Neutrophil (primary cell): ENCODE measurements at regions not wholly inside any gene's neighbourhood (a gene's known extent, or its start where the extent isn't known, plus 50 kb on each side); places are given as distances from the start of the nearest gene placed in this dataset.

Source experiments
- H3K27ac ChIP-seq: fragments of 200-600 bp; sonication (generic); 2 replicates; pipeline ENCODE4 v1.5.1; 2016; ENCODE audit warnings: mild to moderate bottlenecking, moderate library complexity
- H3K27me3 ChIP-seq: fragments of 200-600 bp; sonication (generic); 2 replicates; pipeline ENCODE4 v1.6.0; 2016; ENCODE audit warnings: mild to moderate bottlenecking
- H3K36me3 ChIP-seq: fragments of 200-600 bp; sonication (generic); 2 replicates; pipeline ENCODE4 v1.5.1; 2017
- H3K4me1 ChIP-seq, 2 experiments: fragments of 200-600 bp in 1 of 2; sonication (generic) in 1 of 2; 1 replicate in 1 of 2; 2 replicates in 1 of 2; pipeline versions ENCODE4 v1.5.1 to v1.6.1; 2013 to 2016; ENCODE audit warnings: low read depth in 1 of 2, low read length in 1 of 2, mild to moderate bottlenecking in 1 of 2, moderate library complexity in 1 of 2; ENCODE audit not compliant: control insufficient read depth in 1 of 2, insufficient read depth in 1 of 2
- H3K4me3 ChIP-seq, 2 experiments: fragments of 200-600 bp in 1 of 2; sonication (generic) in 1 of 2; 1 replicate in 1 of 2; 2 replicates in 1 of 2; pipeline ENCODE4 v1.5.1; 2013 to 2016; ENCODE audit warnings: low read depth in 1 of 2, low read length in 1 of 2, mild to moderate bottlenecking in 1 of 2, moderate library complexity in 1 of 2
- H3K9me3 ChIP-seq: fragments of 200-600 bp; sonication (generic); 2 replicates; pipeline ENCODE4 v1.5.1; 2016
- TF ChIP-seq, protein P1 (sequence below): fragments of 200-600 bp; sonication (generic); IDR thresholded peaks from 2 replicates; pipeline ENCODE4 v1.5.1; 2016; ENCODE audit warnings: antibody characterized with exemption

DNA sequence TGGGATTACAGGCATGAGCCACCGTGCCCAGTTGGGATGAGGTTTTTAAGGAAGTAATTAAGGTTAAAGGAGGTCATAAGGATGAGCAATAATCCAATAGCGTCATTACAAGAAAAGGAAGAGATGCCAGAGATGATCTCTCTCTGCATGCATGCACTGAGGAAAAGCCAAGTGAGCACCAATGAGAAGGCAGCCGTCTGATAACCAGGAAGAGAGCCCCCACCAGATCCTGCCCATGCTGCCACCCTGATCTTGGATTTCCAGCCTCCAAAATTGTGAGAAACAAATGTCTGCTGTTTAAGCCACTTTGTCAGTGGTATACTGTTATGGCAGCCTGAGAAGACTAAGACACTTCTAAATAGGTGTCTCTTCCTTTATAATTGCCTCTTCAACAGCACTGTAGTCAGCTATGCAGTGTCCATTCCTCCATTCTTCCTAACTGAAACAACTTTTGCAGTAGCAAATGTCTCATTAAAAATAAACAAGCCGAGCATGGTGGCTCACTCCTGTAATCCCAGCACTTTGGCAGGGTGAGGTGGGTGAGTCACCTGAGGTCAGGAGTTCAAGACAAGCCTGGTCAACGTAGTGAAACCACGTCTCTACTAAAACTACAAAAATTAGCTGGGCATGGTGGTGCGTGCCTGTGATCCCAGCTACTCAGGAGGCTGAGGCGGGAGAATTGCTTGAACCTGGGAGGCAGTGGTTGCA lies 216.2 kb upstream of the RUNX1 start:
- Histone ChIP-seq H3K36me3 (no peaks in the 10 kb centered on the region), H3K27ac (no peak overlapping the region), H3K9me3 (no peaks in the 10 kb centered on the region), H3K4me3 (no peak overlapping the region), H3K4me1 (no peaks in the 10 kb centered on the region), H3K27me3 (no peaks in the 10 kb centered on the region)
- TF ChIP-seq, protein P1, sequence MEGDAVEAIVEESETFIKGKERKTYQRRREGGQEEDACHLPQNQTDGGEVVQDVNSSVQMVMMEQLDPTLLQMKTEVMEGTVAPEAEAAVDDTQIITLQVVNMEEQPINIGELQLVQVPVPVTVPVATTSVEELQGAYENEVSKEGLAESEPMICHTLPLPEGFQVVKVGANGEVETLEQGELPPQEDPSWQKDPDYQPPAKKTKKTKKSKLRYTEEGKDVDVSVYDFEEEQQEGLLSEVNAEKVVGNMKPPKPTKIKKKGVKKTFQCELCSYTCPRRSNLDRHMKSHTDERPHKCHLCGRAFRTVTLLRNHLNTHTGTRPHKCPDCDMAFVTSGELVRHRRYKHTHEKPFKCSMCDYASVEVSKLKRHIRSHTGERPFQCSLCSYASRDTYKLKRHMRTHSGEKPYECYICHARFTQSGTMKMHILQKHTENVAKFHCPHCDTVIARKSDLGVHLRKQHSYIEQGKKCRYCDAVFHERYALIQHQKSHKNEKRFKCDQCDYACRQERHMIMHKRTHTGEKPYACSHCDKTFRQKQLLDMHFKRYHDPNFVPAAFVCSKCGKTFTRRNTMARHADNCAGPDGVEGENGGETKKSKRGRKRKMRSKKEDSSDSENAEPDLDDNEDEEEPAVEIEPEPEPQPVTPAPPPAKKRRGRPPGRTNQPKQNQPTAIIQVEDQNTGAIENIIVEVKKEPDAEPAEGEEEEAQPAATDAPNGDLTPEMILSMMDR, result no peak

DNA sequence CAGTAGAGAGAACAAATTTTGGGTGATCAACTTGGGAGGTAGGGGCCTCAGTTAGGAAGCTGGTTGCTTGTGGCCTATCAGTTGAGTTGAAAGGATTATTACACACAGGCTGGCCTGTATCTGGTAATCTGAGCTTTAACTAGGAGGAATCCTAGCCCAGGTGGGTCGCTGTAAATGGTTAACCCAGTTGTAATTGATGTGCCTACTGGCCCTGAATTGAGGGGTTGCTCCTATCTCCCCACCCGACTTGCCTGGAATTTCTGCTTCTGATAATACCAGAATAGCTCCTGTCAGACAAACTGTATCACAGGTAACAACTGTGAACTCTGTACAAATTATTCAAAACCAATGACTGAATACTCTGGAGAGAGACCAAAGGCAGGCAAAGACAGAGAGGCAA lies 210.4 kb upstream of the RUNX1 start:
- H3K4me1 ChIP-seq, result no peaks in the 10 kb centered on the region
- no peaks in the 10 kb centered on the region for H3K36me3 ChIP-seq
- no peak overlapping the region for H3K4me3 ChIP-seq
- no peaks in the 10 kb centered on the region for H3K9me3 ChIP-seq
- no peak overlapping the region for H3K27ac ChIP-seq
- TF ChIP-seq, protein P1, result no peak
- H3K27me3 ChIP-seq, result no peaks in the 10 kb centered on the region

DNA sequence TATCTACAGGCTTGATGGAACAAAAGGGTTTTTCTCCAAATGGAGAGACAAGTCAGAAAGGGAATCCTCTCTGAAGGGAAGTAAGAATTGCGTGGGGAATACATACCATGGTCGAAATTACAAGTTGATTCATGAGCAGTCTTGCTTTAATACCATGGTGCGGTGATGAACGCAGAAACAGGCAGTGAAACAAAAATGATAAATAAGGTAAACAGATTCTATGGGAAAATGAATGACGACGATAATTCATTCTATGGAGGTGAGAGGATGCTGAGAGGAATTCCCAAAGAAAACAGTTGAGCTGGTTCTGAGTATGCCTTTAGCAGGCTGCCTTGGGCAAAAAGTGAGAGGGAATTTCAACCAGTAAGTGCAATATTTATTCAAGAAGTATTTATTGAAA lies 209.4 kb upstream of the RUNX1 start:
- H3K36me3 ChIP-seq, result no peaks in the 10 kb centered on the region
- no peaks in the 10 kb centered on the region for H3K9me3 ChIP-seq
- H3K4me1 ChIP-seq, result no peaks in the 10 kb centered on the region
- H3K27ac ChIP-seq, result no peak overlapping the region
- no peaks in the 10 kb centered on the region for H3K27me3 ChIP-seq
- H3K4me3 ChIP-seq, result no peak overlapping the region
- TF ChIP-seq, protein P1, result no peak

DNA sequence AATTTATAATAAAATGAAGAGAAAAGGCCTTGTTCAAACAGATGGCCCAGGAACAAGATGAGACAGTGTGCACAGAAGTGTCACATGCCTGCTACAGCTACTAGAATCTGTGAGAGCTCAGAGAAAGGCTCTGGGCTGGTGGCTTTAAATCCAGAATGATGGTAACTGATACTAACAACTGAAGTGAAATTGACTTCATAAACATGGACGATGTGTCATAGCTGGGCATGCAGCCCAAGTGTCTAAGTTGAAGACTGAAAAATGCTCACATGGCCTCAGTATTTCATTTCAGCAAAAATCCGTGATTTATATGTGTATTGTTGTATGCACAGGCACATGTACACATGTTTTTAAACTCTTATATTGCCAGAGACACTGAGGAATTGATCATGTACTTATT lies 208.3 kb upstream of the RUNX1 start:
- Histone ChIP-seq H3K27ac (no peak overlapping the region), H3K4me3 (no peak overlapping the region), H3K9me3 (no peaks in the 10 kb centered on the region), H3K27me3 (no peaks in the 10 kb centered on the region), H3K36me3 (no peaks in the 10 kb centered on the region), H3K4me1 (no peaks in the 10 kb centered on the region)
- TF ChIP-seq, protein P1, result no peak

DNA sequence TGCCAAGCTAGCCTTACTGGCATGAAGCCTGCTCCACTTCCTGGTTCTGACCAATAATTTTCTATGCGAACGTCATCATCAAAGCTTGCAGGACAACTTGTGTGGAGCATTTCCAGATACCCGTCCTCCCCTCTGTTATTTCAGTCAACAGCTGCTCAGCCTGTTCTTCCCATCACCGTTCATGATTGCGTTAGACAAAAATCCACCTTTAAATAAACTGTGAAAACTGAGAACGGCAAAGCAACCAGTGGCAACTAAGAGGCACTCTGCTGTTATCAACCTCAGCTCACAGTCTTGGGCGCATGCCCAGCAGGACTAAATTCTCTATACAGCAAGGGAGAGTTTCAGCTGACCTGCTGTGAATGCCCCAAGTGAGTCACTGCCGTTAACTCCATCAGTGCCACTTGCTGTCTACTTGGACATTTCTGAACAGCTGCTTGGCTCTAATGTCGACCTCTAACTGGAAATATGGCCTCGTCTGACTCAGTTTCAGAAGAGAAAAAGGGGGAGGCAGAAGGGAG lies 207.4 kb upstream of the RUNX1 start:
- H3K4me1 ChIP-seq, result no peaks in the 10 kb centered on the region
- TF ChIP-seq, protein P1, result no peak
- H3K4me3 ChIP-seq, result no peak overlapping the region
- no peaks in the 10 kb centered on the region for H3K27me3 ChIP-seq
- no peaks in the 10 kb centered on the region for H3K9me3 ChIP-seq
- H3K36me3 ChIP-seq, result no peaks in the 10 kb centered on the region
- H3K27ac ChIP-seq, result no peak overlapping the region
